Right atrium auricular region (tissue), 2 donors: ENCODE measurements at regions not wholly inside any gene's neighbourhood (a gene's known extent, or its start where the extent isn't known, plus 50 kb on each side); places are given as distances from the start of the nearest gene placed in this dataset.

Experiments used
- DNase-seq: peaks from one replicate; pipeline ENCODE4 v3.0.0-alpha.2; 2019; ENCODE audit warnings: low spot score
- H3K27ac ChIP-seq, 2 donors: fragments of 200-600 bp; sonication (generic); 1 replicate in 1 of 2; 2 replicates in 1 of 2; pipeline ENCODE4 v1.5.1; 2016 to 2019
- H3K27me3 ChIP-seq, 2 donors: fragments of 200-600 bp; sonication (generic); one replicate each; pipeline versions ENCODE4 v1.5.1 to v1.6.0; 2017 to 2019
- H3K36me3 ChIP-seq: fragments of 200-600 bp; sonication (generic); one replicate; pipeline ENCODE4 v1.5.1; 2016
- H3K4me1 ChIP-seq, 2 donors: fragments of 200-600 bp; sonication (generic); one replicate each; pipeline versions ENCODE4 v1.5.1 to v1.6.0; 2017 to 2019
- H3K4me3 ChIP-seq, 2 donors: fragments of 200-600 bp; sonication (generic); 1 replicate in 1 of 2; 2 replicates in 1 of 2; pipeline ENCODE4 v1.5.1; 2017 to 2019; ENCODE audit warnings: mild to moderate bottlenecking in 1 of 2, moderate library complexity in 1 of 2
- H3K9me3 ChIP-seq, 2 donors: fragments of 200-600 bp; sonication (generic); one replicate each; pipeline ENCODE4 v1.5.1; 2019
- CTCF ChIP-seq, 2 donors: fragments of 200-600 bp; sonication (generic); IDR thresholded peaks; one replicate each; pipeline ENCODE4 v1.5.1; 2019; ENCODE audit warnings: antibody characterized with exemption in 2 of 2

- no peak for DNase-seq
- TF ChIP-seq CTCF (IDR thresholded peaks at IDR 0.05): no peak
- H3K27ac ChIP-seq: no peak overlapping the region
- no peak overlapping the region for H3K4me3 ChIP-seq
- no peaks in the 10 kb centered on the region for H3K9me3 ChIP-seq
- no peaks in the 10 kb centered on the region for H3K36me3 ChIP-seq
- H3K27me3 ChIP-seq: no peaks in the 10 kb centered on the region
- no peaks in the 10 kb centered on the region for H3K4me1 ChIP-seq
These were observed 266.3 kb upstream of the OLFM3 start for GRCh38 chr1:102262994-102263393.

- DNase-seq: no peak
- Histone ChIP-seq H3K4me1 (no peaks in the 10 kb centered on the region), H3K36me3 (no peaks in the 10 kb centered on the region), H3K27me3 (no peaks in the 10 kb centered on the region), H3K9me3 (no peaks in the 10 kb centered on the region), H3K4me3 (no peak overlapping the region), H3K27ac (no peak overlapping the region)
- no peak for TF ChIP-seq CTCF (IDR thresholded peaks at IDR 0.05)
These were observed 256.2 kb upstream of the OLFM3 start for GRCh38 chr1:102252731-102253505.

- Histone ChIP-seq H3K9me3 (no peaks in the 10 kb centered on the region), H3K4me1 (no peaks in the 10 kb centered on the region), H3K36me3 (no peaks in the 10 kb centered on the region), H3K4me3 (no peak overlapping the region), H3K27ac (no peak overlapping the region), H3K27me3 (no peaks in the 10 kb centered on the region)
- TF ChIP-seq CTCF (IDR thresholded peaks at IDR 0.05): no peak
- no peak for DNase-seq
These were observed 245.0 kb upstream of the OLFM3 start for GRCh38 chr1:102241431-102242338.

GRCh38 chr1:102239247-102239646, 242.5 kb upstream of the OLFM3 start:
- H3K36me3 ChIP-seq: no peaks in the 10 kb centered on the region
- no peak for DNase-seq
- no peak for TF ChIP-seq CTCF (IDR thresholded peaks at IDR 0.05)

GRCh38 chr1:102234753-102235359, 238.1 kb upstream of the OLFM3 start:
- no peaks in the 10 kb centered on the region for H3K27me3 ChIP-seq
- no peak for TF ChIP-seq CTCF (IDR thresholded peaks at IDR 0.05)
- no peaks in the 10 kb centered on the region for H3K9me3 ChIP-seq
- no peaks in the 10 kb centered on the region for H3K4me1 ChIP-seq
- no peak for DNase-seq
- no peak overlapping the region for H3K27ac ChIP-seq
- no peaks in the 10 kb centered on the region for H3K36me3 ChIP-seq
- H3K4me3 ChIP-seq: no peak overlapping the region

More at GRCh38 chr1:102239247-102239646, 242.5 kb upstream of the OLFM3 start:
- no peaks in the 10 kb centered on the region for H3K9me3 ChIP-seq
- no peaks in the 10 kb centered on the region for H3K27me3 ChIP-seq
- H3K4me1 ChIP-seq: no peaks in the 10 kb centered on the region
- no peak overlapping the region for H3K27ac ChIP-seq
- H3K4me3 ChIP-seq: no peak overlapping the region
